ENCODE measurements at regions not wholly inside any gene's neighbourhood (a gene's known extent, or its start where the extent isn't known, plus 50 kb on each side); places are given as distances from the start of the nearest gene placed in this dataset.

- Mint-ChIP-seq H3K9me3 (peaks cover 0 to 20% (median 6%) of the 10 kb centered on the region in 11 donors), H3K36me3 (peaks cover 8 to 59% (median 54%) of the 10 kb centered on the region in 5 donors), H3K27ac (peak overlapping the region in 8 of 9 donors; percentile 4 to 72 (median 44)), H3K4me3 (peak overlapping the region in 2 of 10 donors; percentile 10 to 47), H3K27me3 (no peaks in the 10 kb centered on the region), H3K4me1 (peaks cover 0 to 54% (median 47%) of the 10 kb centered on the region in 7 donors)
- DNase-seq, result no peak
- no peaks in the 10 kb centered on the region for H3K27me3 ChIP-seq (ENCODE audit: control insufficient read depth in 2 of 2, insufficient read depth in 2 of 2, low read length in 2 of 2)
- no peak overlapping the region for H3K4me3 ChIP-seq (ENCODE audit: low read length)
- H3K4me1 ChIP-seq (ENCODE audit: control insufficient read depth in 2 of 2, insufficient read depth in 2 of 2, low read length in 2 of 2), result no peaks in the 10 kb centered on the region
- CTCF ChIA-PET, result no interaction called here
- H3K27ac ChIP-seq (ENCODE audit: low read depth, low read length), result no peak overlapping the region
- H3K36me3 ChIP-seq (ENCODE audit: control insufficient read depth in 2 of 3, insufficient read depth in 3 of 3, low read length in 3 of 3), result no peaks in the 10 kb centered on the region
- intact Hi-C loops (cut with micrococcal nuclease), result no loop called here
- no peak for ATAC-seq
- H3K9me3 ChIP-seq (ENCODE audit: control insufficient read depth in 2 of 3, low read length in 3 of 3), result no peaks in the 10 kb centered on the region
- POLR2A ChIA-PET, result no interaction called here
These were observed 114.8 kb upstream of the FOXN3 start for GRCh38 chr14:89531661-89532335.

DNA sequence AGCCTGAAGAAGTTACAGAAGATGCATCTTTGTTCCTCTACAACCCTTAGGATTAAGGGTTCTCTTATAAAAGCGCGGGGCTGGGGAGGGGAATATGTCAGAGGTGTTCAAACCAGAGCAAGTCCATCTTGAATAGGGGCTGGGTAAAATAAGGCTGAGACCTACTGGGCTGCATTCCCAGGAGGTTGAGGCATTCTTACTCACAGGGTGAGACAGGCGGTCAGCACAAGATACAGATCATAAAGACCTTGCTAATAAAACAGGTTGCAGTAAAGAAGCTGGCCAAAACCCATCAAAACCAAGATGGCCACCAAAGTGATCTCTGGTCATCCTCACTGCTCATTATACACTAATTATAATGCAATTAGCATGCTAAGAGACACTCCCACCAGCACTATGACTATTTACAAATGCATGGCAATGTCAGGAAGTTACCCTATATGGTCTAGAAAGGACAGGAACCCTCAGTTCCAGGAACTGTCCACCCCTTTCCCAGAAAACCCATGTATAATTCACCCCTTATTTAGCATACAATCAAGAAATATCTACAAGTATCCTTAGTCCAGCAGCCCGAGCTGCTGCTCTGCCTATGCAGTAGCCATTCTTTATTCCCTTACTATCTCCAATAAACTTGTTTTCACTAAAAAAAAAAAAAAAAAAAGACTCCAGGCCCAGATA, 108.1 kb upstream of the FOXN3 start:
- CTCF ChIA-PET, result interaction anchor here (0.7 to 1.1 kb wide), 3 partner anchors 25 to 143 kb away, joined by 3 to 4 read pairs (median 3); no protein-coding TSS in a partner anchor
- no peaks in the 10 kb centered on the region for H3K27me3 Mint-ChIP-seq

DNA sequence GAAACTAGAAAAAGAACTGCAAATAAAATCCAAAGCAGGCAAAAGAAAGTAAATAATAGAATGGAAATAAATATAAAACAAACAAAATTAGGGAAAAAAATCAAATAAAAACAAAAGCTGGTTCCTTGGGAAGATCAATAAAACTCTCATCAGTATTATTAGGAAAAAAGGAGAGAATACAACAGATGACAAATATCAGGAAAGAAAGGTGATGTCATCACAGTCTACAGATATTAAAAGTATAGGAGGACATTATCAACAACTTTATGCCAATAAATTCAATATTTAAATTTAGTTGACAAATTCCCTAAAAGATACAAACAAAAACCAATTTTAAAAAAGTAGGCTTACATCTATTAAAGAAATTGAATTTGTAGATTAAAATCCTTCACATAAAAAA, 107.4 kb upstream of the FOXN3 start:
- ChIA-PET CTCF (interaction anchor here (0.9 kb wide), 1 partner anchor 25 kb away, joined by 3 read pairs; no protein-coding TSS in a partner anchor), POLR2A (no interaction called here)
- H3K4me3 Mint-ChIP-seq, result peak overlapping the region in 1 of 10 donors; percentile 6
- ATAC-seq, result no peak
- H3K4me1 Mint-ChIP-seq, result peaks cover 11 to 67% (median 51%) of the 10 kb centered on the region in 7 donors
- Histone ChIP-seq H3K27ac (ENCODE audit: low read depth, low read length) (no peak overlapping the region), H3K4me1 (ENCODE audit: control insufficient read depth in 2 of 2, insufficient read depth in 2 of 2, low read length in 2 of 2) (no peaks in the 10 kb centered on the region), H3K4me3 (ENCODE audit: low read length) (no peak overlapping the region), H3K27me3 (ENCODE audit: control insufficient read depth in 2 of 2, insufficient read depth in 2 of 2, low read length in 2 of 2) (no peaks in the 10 kb centered on the region), H3K9me3 (ENCODE audit: control insufficient read depth in 2 of 3, low read length in 3 of 3) (peaks cover 0 to 8% (median 0%) of the 10 kb centered on the region in 3 experiments), H3K36me3 (ENCODE audit: control insufficient read depth in 2 of 3, insufficient read depth in 3 of 3, low read length in 3 of 3) (no peaks in the 10 kb centered on the region)
- H3K9me3 Mint-ChIP-seq, result peaks cover 2 to 52% (median 17%) of the 10 kb centered on the region in 11 donors
- intact Hi-C loops (cut with micrococcal nuclease), result no loop called here
- peak overlapping the region in 2 of 9 donors; percentile 47 to 69 for H3K27ac Mint-ChIP-seq
- H3K36me3 Mint-ChIP-seq, result peaks cover 8 to 68% (median 67%) of the 10 kb centered on the region in 5 donors
- DNase-seq, result no peak
- no peaks in the 10 kb centered on the region for H3K27me3 Mint-ChIP-seq

More for the DNA sequence above, 108.1 kb upstream of the FOXN3 start:
- H3K36me3 Mint-ChIP-seq, result peaks cover 8 to 68% (median 67%) of the 10 kb centered on the region in 5 donors
- peaks cover 11 to 63% (median 49%) of the 10 kb centered on the region in 7 donors for H3K4me1 Mint-ChIP-seq
- intact Hi-C loops (cut with micrococcal nuclease), result no loop called here
- Histone ChIP-seq H3K4me1 (ENCODE audit: control insufficient read depth in 2 of 2, insufficient read depth in 2 of 2, low read length in 2 of 2) (no peaks in the 10 kb centered on the region), H3K27me3 (ENCODE audit: control insufficient read depth in 2 of 2, insufficient read depth in 2 of 2, low read length in 2 of 2) (no peaks in the 10 kb centered on the region), H3K36me3 (ENCODE audit: control insufficient read depth in 2 of 3, insufficient read depth in 3 of 3, low read length in 3 of 3) (no peaks in the 10 kb centered on the region), H3K27ac (ENCODE audit: low read depth, low read length) (no peak overlapping the region), H3K4me3 (ENCODE audit: low read length) (no peak overlapping the region), H3K9me3 (ENCODE audit: control insufficient read depth in 2 of 3, low read length in 3 of 3) (peaks cover 0 to 8% (median 0%) of the 10 kb centered on the region in 3 experiments)
- H3K27ac Mint-ChIP-seq, result peak overlapping the region in 7 of 9 donors; percentile 14 to 76 (median 51)
- peaks cover 3 to 55% (median 18%) of the 10 kb centered on the region in 11 donors for H3K9me3 Mint-ChIP-seq
- peak overlapping the region in 4 of 10 donors; percentile 4 to 28 (median 18) for H3K4me3 Mint-ChIP-seq
- DNase-seq (no peak), ATAC-seq (no peak)
- POLR2A ChIA-PET, result no interaction called here

- peaks cover 0 to 8% (median 0%) of the 10 kb centered on the region in 3 experiments for H3K9me3 ChIP-seq (ENCODE audit: control insufficient read depth in 2 of 3, low read length in 3 of 3)
- H3K4me1 ChIP-seq (ENCODE audit: control insufficient read depth in 2 of 2, insufficient read depth in 2 of 2, low read length in 2 of 2), result peaks cover 0 to 12% of the 10 kb centered on the region in 2 donors
- Mint-ChIP-seq H3K36me3 (peaks cover 8 to 69% (median 62%) of the 10 kb centered on the region in 5 donors), H3K27me3 (no peaks in the 10 kb centered on the region), H3K4me3 (no peak overlapping the region), H3K4me1 (peaks cover 23 to 80% (median 68%) of the 10 kb centered on the region in 7 donors), H3K9me3 (peaks cover 2 to 39% (median 14%) of the 10 kb centered on the region in 11 donors), H3K27ac (no peak overlapping the region)
- intact Hi-C loops (cut with micrococcal nuclease), result no loop called here
- ChIA-PET POLR2A (interaction anchor here (1.1 to 1.4 kb wide), 2 partner anchors 11 to 19 kb away, joined by 3 to 4 read pairs; no protein-coding TSS in a partner anchor), CTCF (no interaction called here)
- peaks cover 0 to 3% (median 0%) of the 10 kb centered on the region in 3 experiments for H3K36me3 ChIP-seq (ENCODE audit: control insufficient read depth in 2 of 3, insufficient read depth in 3 of 3, low read length in 3 of 3)
- DNase-seq (no peak), ATAC-seq (no peak)
- no peak overlapping the region for H3K4me3 ChIP-seq (ENCODE audit: low read length)
- H3K27ac ChIP-seq (ENCODE audit: low read depth, low read length), result no peak overlapping the region
- H3K27me3 ChIP-seq (ENCODE audit: control insufficient read depth in 2 of 2, insufficient read depth in 2 of 2, low read length in 2 of 2), result no peaks in the 10 kb centered on the region
These were observed 105.0 kb upstream of the FOXN3 start for GRCh38 chr14:89521988-89522387.

GRCh38 chr14:89519040-89519439, 102.0 kb upstream of the FOXN3 start:
- CTCF ChIA-PET, result no interaction called here
- H3K27me3 Mint-ChIP-seq, result no peaks in the 10 kb centered on the region
- peaks cover 8 to 71% (median 52%) of the 10 kb centered on the region in 5 donors for H3K36me3 Mint-ChIP-seq

DNA sequence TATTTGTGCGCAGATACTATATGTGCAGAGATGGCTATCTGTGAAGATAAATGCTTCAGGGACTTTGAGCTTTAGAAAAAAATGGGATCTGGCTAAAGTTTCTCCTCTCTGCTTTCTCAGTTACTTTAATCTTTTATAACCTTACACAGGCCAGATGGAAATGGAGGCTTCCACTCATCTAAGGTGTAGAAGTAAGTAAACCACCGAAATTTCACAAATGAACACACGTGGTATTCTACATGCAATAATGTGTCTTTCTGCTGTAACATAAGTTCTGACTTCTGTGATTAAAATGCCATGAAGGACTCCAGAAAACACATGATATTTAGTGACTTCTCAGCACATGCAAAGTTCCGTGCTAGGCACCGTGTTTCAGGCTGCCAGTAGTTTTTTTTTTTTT, 99.1 kb upstream of the FOXN3 start:
- H3K4me1 Mint-ChIP-seq, result peaks cover 31 to 84% (median 68%) of the 10 kb centered on the region in 7 donors
- no peaks in the 10 kb centered on the region for H3K27me3 Mint-ChIP-seq
- peaks cover 0 to 7% (median 0%) of the 10 kb centered on the region in 3 experiments for H3K36me3 ChIP-seq (ENCODE audit: control insufficient read depth in 2 of 3, insufficient read depth in 3 of 3, low read length in 3 of 3)
- H3K27ac ChIP-seq (ENCODE audit: low read depth, low read length), result no peak overlapping the region
- DNase-seq, result no peak
- H3K27ac Mint-ChIP-seq, result no peak overlapping the region
- H3K9me3 Mint-ChIP-seq, result peaks cover 0 to 3% (median 1%) of the 10 kb centered on the region in 11 donors
- CTCF ChIA-PET, result no interaction called here
- no peak overlapping the region for H3K4me3 Mint-ChIP-seq
- intact Hi-C loops (cut with micrococcal nuclease), result no loop called here
- H3K36me3 Mint-ChIP-seq, result peaks cover 3 to 69% (median 45%) of the 10 kb centered on the region in 5 donors
- peaks cover 7 to 17% of the 10 kb centered on the region in 2 donors for H3K4me1 ChIP-seq (ENCODE audit: control insufficient read depth in 2 of 2, insufficient read depth in 2 of 2, low read length in 2 of 2)
- H3K27me3 ChIP-seq (ENCODE audit: control insufficient read depth in 2 of 2, insufficient read depth in 2 of 2, low read length in 2 of 2), result no peaks in the 10 kb centered on the region
- ATAC-seq, result no peak
- POLR2A ChIA-PET, result no interaction called here
- no peaks in the 10 kb centered on the region for H3K9me3 ChIP-seq (ENCODE audit: control insufficient read depth in 2 of 3, low read length in 3 of 3)
- H3K4me3 ChIP-seq (ENCODE audit: low read length), result no peak overlapping the region

More at GRCh38 chr14:89519040-89519439, 102.0 kb upstream of the FOXN3 start:
- H3K4me1 Mint-ChIP-seq, result peaks cover 17 to 76% (median 62%) of the 10 kb centered on the region in 7 donors
- peaks cover 0 to 12% of the 10 kb centered on the region in 2 donors for H3K4me1 ChIP-seq (ENCODE audit: control insufficient read depth in 2 of 2, insufficient read depth in 2 of 2, low read length in 2 of 2)
- peak overlapping the region in 3 of 9 donors; percentile 26 to 85 (median 53) for H3K27ac Mint-ChIP-seq
- no peak overlapping the region for H3K4me3 ChIP-seq (ENCODE audit: low read length)
- ATAC-seq (no peak), DNase-seq (no peak)
- POLR2A ChIA-PET, result interaction anchor here (1.4 kb wide), 1 partner anchor 9 kb away, joined by 5 read pairs; no protein-coding TSS in a partner anchor
- H3K4me3 Mint-ChIP-seq, result peak overlapping the region in 4 of 10 donors; percentile 1 to 46 (median 36)
- H3K9me3 Mint-ChIP-seq, result peaks cover 2 to 27% (median 12%) of the 10 kb centered on the region in 11 donors
- H3K27ac ChIP-seq (ENCODE audit: low read depth, low read length), result no peak overlapping the region
- intact Hi-C loops (cut with micrococcal nuclease), result no loop called here
- no peaks in the 10 kb centered on the region for H3K27me3 ChIP-seq (ENCODE audit: control insufficient read depth in 2 of 2, insufficient read depth in 2 of 2, low read length in 2 of 2)
- H3K36me3 ChIP-seq (ENCODE audit: control insufficient read depth in 2 of 3, insufficient read depth in 3 of 3, low read length in 3 of 3), result peaks cover 0 to 7% (median 0%) of the 10 kb centered on the region in 3 experiments
- H3K9me3 ChIP-seq (ENCODE audit: control insufficient read depth in 2 of 3, low read length in 3 of 3), result peaks cover 0 to 8% (median 0%) of the 10 kb centered on the region in 3 experiments

Data from naive thymus-derived CD4-positive, alpha-beta T cell (primary cell).